A673 (cell line): ENCODE measurements at regions not wholly inside any gene's neighbourhood (a gene's known extent, or its start where the extent isn't known, plus 50 kb on each side); places are given as distances from the start of the nearest gene placed in this dataset.

Source experiments
- CTCF ChIP-seq: fragments of 300-800, 200-600 bp; sonication (generic); conservative IDR thresholded peaks from 2 replicates; pipeline ENCODE4 v1.5.1; 2017; ENCODE audit warnings: low read depth, mild to moderate bottlenecking, antibody characterized with exemption, low read length, moderate library complexity, mixed read lengths
- EZH2 ChIP-seq: fragments of 200-600 bp; sonication (generic); IDR thresholded peaks from 2 replicates; pipeline ENCODE4 v1.6.1; 2017; ENCODE audit warnings: borderline replicate concordance, low read depth, mild to moderate bottlenecking, mixed read lengths, antibody characterized with exemption, low read length; ENCODE audit not compliant: poor library complexity, severe bottlenecking

GRCh38 chr18:62658028-62658427 lies 57.3 kb upstream of the PHLPP1 start:
- TF ChIP-seq CTCF (no peak), EZH2 (no peak)
